Neural crest cell (in vitro differentiated cells): ENCODE measurements at regions not wholly inside any gene's neighbourhood (a gene's known extent, or its start where the extent isn't known, plus 50 kb on each side); places are given as distances from the start of the nearest gene placed in this dataset.

ENCODE experiments used
- DNase-seq: peaks from one replicate; pipeline ENCODE4 v3.0.0; 2021; ENCODE audit warnings: low read depth, mixed read lengths, low spot score
- H3K27ac Mint-ChIP-seq: one replicate; pipeline ENCODE4 v1.8.0; 2021; ENCODE audit warnings: mild to moderate bottlenecking, mixed read lengths; ENCODE audit not compliant: unreplicated experiment
- H3K27me3 Mint-ChIP-seq: 2 replicates; pipeline ENCODE4 v1.8.0; 2021; ENCODE audit warnings: low read depth, mild to moderate bottlenecking, mixed read lengths
- H3K36me3 Mint-ChIP-seq: 2 replicates; pipeline ENCODE4 v1.8.0; 2021; ENCODE audit warnings: low read depth, mild to moderate bottlenecking, mixed read lengths
- H3K4me1 Mint-ChIP-seq: 2 replicates; pipeline ENCODE4 v1.8.0; 2021; ENCODE audit warnings: mixed read lengths
- H3K4me3 Mint-ChIP-seq: one replicate; pipeline ENCODE4 v1.8.0; 2021; ENCODE audit warnings: mild to moderate bottlenecking, mixed read lengths
- H3K9me3 Mint-ChIP-seq: 2 replicates; pipeline ENCODE4 v1.8.0; 2021; ENCODE audit warnings: mixed read lengths
- CTCF ChIP-seq: fragments of 200-600 bp; sonication (generic); conservative IDR thresholded peaks from 2 replicates; pipeline ENCODE4 v1.5.0; 2021; ENCODE audit warnings: antibody characterized with exemption, mild to moderate bottlenecking

GRCh38 chr3:38940394-38940793, 111.3 kb downstream of the SCN11A start:
- Mint-ChIP-seq H3K4me1 (no peaks in the 10 kb centered on the region), H3K27me3 (peaks cover 1% of the 10 kb centered on the region), H3K4me3 (no peak overlapping the region), H3K36me3 (peaks cover 3% of the 10 kb centered on the region), H3K27ac (no peak overlapping the region), H3K9me3 (peaks cover 8% of the 10 kb centered on the region)
- no peak for DNase-seq
- TF ChIP-seq CTCF = no peak

GRCh38 chr3:38925351-38925750, 109.3 kb upstream of the SCN10A start:
- no peaks in the 10 kb centered on the region for H3K36me3 Mint-ChIP-seq
- H3K4me3 Mint-ChIP-seq = no peak overlapping the region
- no peak overlapping the region for H3K27ac Mint-ChIP-seq
- H3K27me3 Mint-ChIP-seq = peaks cover 15% of the 10 kb centered on the region
- no peaks in the 10 kb centered on the region for H3K9me3 Mint-ChIP-seq
- DNase-seq = no peak
- TF ChIP-seq CTCF = no peak
- no peaks in the 10 kb centered on the region for H3K4me1 Mint-ChIP-seq

GRCh38 chr3:38916706-38917105, 100.7 kb upstream of the SCN10A start:
- TF ChIP-seq CTCF = no peak
- no peaks in the 10 kb centered on the region for H3K36me3 Mint-ChIP-seq
- peaks cover 8% of the 10 kb centered on the region for H3K27me3 Mint-ChIP-seq
- H3K4me1 Mint-ChIP-seq = no peaks in the 10 kb centered on the region
- H3K4me3 Mint-ChIP-seq = no peak overlapping the region
- H3K9me3 Mint-ChIP-seq = peaks cover 4% of the 10 kb centered on the region
- no peak for DNase-seq
- no peak overlapping the region for H3K27ac Mint-ChIP-seq

- Mint-ChIP-seq H3K4me3 (no peak overlapping the region), H3K4me1 (no peaks in the 10 kb centered on the region), H3K36me3 (no peaks in the 10 kb centered on the region), H3K9me3 (no peaks in the 10 kb centered on the region), H3K27me3 (peaks cover 14% of the 10 kb centered on the region), H3K27ac (no peak overlapping the region)
- no peak for DNase-seq
- no peak for TF ChIP-seq CTCF
Measured at GRCh38 chr3:38907426-38907825, 91.4 kb upstream of the SCN10A start.

- Mint-ChIP-seq H3K36me3 (peaks cover 4% of the 10 kb centered on the region), H3K27ac (no peak overlapping the region), H3K27me3 (peaks cover 9% of the 10 kb centered on the region), H3K9me3 (peaks cover 8% of the 10 kb centered on the region), H3K4me3 (no peak overlapping the region), H3K4me1 (no peaks in the 10 kb centered on the region)
- no peak for TF ChIP-seq CTCF
- DNase-seq = no peak
Measured at GRCh38 chr3:38890426-38890825, 74.4 kb upstream of the SCN10A start.

GRCh38 chr3:38878646-38879045, 62.6 kb upstream of the SCN10A start:
- Mint-ChIP-seq H3K4me3 (no peak overlapping the region), H3K27ac (no peak overlapping the region), H3K36me3 (no peaks in the 10 kb centered on the region), H3K27me3 (no peaks in the 10 kb centered on the region), H3K4me1 (no peaks in the 10 kb centered on the region), H3K9me3 (no peaks in the 10 kb centered on the region)
- TF ChIP-seq CTCF = no peak
- no peak for DNase-seq
